Fibroblast of gingiva (primary cell): ENCODE measurements at regions not wholly inside any gene's neighbourhood (a gene's known extent, or its start where the extent isn't known, plus 50 kb on each side); places are given as distances from the start of the nearest gene placed in this dataset.
A peak's percentile ranks its signal among the peaks of the same experiment; 100 is the strongest.

Experiments
- DNase-seq: peaks from one replicate; pipeline ENCODE4 v3.0.0-alpha.2; 2011; ENCODE audit warnings: low read depth

- no peak for DNase-seq
These were observed 86.9 kb upstream of the MSX1 start for GRCh38 chr4:4772534-4772933.

- DNase-seq, result no peak
These were observed 88.3 kb upstream of the MSX1 start for GRCh38 chr4:4771160-4771559.

DNA sequence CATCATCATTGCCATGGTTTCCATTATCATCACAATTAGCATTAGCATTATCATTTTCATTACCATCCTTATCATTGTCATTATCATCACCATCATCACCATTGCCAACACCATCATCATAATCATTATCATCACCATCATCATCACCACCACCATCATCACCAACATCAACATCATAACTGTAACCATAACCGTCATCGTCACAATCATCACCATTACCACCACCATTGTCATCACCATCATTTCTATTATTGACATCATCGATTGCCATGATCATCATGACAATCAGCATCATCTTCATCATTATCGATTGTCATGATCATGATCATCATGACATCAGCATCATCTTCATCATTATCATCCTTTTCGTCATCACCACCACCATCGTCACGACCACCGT, 88.9 kb upstream of the MSX1 start:
- no peak for DNase-seq

DNA sequence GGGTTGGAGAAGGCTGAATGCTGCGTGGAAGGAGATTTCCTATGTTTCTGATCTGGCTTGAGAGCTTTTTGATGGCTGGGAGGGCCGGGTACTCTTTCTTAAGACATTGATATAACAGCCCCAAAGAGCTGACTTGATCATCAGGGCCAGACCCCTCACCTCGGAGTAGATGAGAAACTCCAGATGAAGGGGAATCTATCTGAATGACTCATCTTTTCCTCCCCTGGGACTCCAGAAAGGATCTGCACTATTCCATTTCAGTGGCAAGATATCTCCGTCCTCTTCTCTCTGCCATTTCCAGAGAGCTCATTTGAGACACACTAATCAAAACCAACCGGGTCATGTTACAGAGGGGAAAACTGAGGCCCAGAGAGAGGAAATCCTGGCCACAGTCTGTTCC, 92.9 kb upstream of the MSX1 start:
- no peak for DNase-seq

DNA sequence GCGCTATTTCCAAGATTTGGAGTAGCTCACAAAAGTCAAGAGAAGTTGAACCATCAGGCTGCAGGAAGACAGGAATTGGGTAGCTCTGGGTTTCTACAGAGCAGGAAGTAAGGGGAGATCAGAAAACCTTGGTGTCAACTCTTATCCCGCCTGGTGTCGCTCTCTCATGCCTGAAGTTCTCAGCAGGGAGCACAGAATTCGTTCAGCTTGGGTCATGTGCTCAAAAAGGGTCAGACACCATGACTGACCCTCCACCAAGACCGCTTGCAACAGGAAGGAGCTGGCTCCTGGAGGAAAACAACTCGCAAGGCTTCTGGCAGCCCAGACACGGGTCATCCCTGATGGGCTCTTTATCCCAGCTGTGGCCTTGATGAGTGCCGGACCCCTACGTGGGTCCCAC, 93.7 kb upstream of the MSX1 start:
- DNase-seq, result no peak

- DNase-seq, result no peak
These were observed 94.9 kb upstream of the MSX1 start for GRCh38 chr4:4764558-4764905.

DNA sequence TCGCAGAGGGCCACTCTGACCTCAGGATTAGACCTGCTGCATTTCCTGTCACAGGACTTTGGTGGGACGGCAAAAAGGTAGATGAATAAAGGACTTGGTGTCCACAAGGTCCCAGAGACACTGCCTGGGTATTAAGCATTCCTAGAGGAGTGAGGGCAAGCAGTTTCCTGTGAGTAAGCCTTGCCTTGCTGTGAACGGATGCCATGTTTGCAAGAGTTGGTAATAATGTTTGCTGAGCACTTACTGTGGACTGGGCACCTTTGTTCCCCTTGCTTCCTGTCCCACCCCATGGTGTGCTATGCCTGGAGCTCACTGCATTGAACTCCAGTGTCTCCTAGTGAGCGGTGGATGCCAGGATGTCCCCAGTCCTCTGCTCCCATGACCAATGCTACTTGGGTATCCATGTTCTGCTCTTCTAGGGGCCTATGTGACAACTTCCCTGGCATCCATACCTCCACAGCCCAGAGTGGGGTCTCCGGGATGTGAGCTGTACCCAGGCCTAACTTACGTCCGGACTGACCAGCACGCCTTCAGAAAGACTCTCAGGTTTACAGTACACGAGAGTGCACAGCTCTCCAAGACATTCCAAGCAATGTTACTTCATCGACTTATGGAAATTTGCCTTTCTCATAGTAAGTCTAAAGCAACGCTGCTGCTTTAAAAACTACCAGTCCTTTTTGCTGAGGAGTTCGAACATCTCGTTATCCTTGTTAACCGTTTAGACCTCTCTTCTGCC, 95.5 kb upstream of the MSX1 start:
- no peak for DNase-seq

DNA sequence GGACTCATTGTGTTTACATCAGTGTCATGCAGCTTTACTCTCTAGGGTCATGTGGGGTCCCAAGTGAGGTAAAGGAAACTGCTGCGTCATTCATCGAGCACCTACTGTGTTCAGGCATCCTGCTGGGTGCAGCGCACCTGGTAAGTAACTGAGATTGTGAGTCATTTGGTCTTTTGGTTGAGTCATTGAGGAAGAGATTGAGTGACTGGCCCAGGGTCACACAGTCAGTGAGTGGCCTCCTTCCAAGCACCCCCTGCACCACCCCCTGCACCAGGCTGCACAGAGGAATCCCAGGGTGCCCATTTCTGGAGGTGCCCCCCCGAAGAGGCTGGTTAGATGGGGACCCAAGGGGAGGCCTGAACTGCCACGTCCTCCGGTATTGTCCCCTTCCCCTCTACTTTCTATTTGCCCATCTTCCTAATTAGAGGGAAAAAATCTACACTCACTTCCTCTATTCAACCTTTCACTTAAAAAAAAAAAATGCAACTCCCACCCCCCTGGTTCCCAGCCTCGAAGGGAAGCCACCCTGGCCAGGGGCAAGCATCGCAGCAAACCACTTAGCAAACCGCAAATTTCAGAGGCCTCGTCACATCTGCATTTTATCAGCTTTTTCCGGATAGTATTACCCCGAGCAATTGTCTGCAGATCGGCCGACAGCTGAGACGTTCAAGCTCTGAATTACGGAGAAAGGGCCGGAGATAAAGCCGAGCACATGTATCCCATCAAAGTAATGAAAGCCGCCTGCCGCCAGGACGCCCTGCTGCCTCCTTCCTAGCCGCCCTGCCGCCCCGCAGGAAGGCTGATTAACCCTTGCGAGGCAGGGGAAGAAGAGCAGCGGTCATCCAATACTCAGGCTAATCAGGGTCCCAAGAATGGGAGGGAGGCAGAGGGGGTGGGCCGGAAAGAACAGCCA, 96.3 kb upstream of the MSX1 start:
- peak; percentile 76 for DNase-seq

DNA sequence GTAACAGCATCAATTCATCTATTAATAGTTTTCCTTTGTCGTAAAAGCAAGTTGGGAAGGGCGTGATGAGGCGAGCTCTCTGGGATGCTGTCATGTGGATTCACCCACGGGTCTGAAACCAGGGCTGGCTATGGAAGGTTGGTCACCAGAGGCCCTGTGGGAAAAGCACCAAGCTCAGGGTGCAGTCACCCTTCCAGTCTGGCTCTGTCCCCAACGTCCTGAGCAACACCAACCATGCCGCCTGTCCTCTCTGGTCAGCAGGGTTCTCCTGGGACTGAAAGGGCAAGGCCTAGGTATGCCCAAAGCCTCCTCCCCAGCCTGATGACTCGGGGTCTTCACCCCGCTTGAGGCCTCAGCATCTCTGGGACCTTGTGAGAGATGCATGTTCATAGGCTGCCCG, 97.2 kb upstream of the MSX1 start:
- DNase-seq, result no peak

- DNase-seq, result no peak
These were observed 98.1 kb upstream of the MSX1 start for GRCh38 chr4:4761128-4761982.

- no peak for DNase-seq
These were observed 99.6 kb upstream of the MSX1 start for GRCh38 chr4:4759883-4760282.

GRCh38 chr4:4759232-4759631, 100.2 kb upstream of the MSX1 start:
- no peak for DNase-seq

- DNase-seq, result no peak
These were observed 100.8 kb upstream of the MSX1 start for GRCh38 chr4:4758681-4759080.

DNA sequence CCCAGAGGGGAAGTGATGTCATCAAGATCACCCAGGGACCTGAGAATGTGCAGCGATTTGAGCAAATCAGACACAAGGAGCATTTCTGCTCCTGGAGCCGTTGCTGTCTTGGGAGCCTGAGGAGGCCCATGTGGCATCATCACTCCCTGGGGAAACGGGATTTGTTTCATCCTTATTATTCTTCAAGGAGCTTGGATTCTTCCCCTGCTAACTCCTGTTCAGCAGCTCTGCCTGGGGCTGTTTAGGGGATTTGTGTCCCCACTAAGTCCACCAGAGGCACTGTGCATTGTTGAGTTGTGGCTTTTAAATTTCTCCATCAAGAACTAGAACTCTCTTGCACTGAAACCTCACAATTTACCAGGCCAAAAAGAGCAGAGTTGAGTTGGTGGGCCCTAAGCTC, 104.2 kb upstream of the MSX1 start:
- DNase-seq, result no peak

GRCh38 chr4:4754641-4755040, 104.8 kb upstream of the MSX1 start:
- no peak for DNase-seq

- no peak for DNase-seq
These were observed 105.8 kb upstream of the MSX1 start for GRCh38 chr4:4753643-4754042.

- no peak for DNase-seq
These were observed 106.7 kb upstream of the MSX1 start for GRCh38 chr4:4752576-4753401.

- DNase-seq, result no peak
These were observed 107.4 kb upstream of the MSX1 start for GRCh38 chr4:4752025-4752424.

GRCh38 chr4:4750187-4750586, 109.3 kb upstream of the MSX1 start:
- no peak for DNase-seq

DNA sequence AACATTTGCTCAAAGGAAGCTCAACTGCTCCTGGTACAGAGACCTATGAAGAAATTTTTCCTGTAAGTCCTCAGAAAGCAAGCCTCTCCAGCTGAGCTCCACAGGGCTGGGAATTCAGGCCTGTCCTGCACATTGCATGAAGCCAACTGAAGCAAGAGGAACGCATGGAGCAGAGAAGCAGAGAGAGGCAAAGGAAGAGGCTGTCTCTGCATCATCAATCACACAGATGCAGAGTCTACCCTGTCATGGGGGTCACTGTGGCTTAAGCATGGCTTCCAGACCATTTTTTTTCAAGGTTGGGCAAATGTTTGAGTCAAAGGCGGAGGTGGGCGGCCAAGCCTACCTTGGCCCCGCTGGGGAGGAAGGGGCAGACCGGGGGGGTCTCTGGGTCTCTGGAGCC, 110.3 kb upstream of the MSX1 start:
- DNase-seq, result no peak

- no peak for DNase-seq
These were observed 113.0 kb upstream of the MSX1 start for GRCh38 chr4:4746444-4746843.

DNA sequence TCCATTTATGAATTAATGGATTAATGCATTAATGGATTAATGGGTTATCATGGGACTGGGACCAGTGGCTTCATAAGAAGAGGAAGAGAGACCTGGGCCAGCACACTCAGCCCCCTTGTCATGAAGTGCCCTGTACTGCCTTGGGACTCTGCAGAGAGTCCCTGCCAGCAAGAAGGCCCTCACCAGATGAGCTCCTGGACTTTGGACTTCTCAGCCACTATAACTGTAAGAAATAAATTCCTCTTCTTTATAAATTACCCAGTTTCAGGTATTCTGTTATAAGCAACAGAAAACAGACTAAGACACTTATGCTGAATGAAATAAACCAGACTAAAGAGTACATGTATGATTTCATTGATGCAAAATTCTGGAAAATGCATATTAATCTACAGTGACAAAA, 119.4 kb upstream of the MSX1 start:
- no peak for DNase-seq
